IMR-90 (cell line): ENCODE measurements at regions not wholly inside any gene's neighbourhood (a gene's known extent, or its start where the extent isn't known, plus 50 kb on each side); places are given as distances from the start of the nearest gene placed in this dataset.

ENCODE experiments used
- ATAC-seq: fragments of 200-7000 bp; cut with Tn5 transposase; 2 replicates; pipeline ENCODE4 v1.9.1; 2020; ENCODE audit warnings: low read depth, mild to moderate bottlenecking, moderate library complexity
- BruUV-seq: library from RNA; stranded (reverse); fragments of 400-500 nt; replicated peaks from 2 replicates; lab custom pipeline; 2021; lab: Mats Ljungman, UMichigan
- CTCF ChIA-PET: fragments of 300-600 bp; formaldehyde crosslinking; extraction: SDS; loops from one replicate; lab custom pipeline; 2021; ENCODE audit warnings: antibody characterized with exemption; lab: Yijun Ruan, JAX
- POLR2A ChIA-PET: fragments of 300-600 bp; sonication (Branson Sonifier 250); formaldehyde crosslinking; loops from one replicate; lab custom pipeline; 2022; ENCODE audit warnings: antibody characterized with exemption; ENCODE audit not compliant: unreplicated experiment; lab: Charles Lee
- DNase-seq: peaks from one replicate; pipeline ENCODE4 v3.0.0; 2013
- H2AFZ ChIP-seq: replicated peaks from 2 replicates; pipeline ENCODE3; 2013; ENCODE audit warnings: low read length, mild to moderate bottlenecking; ENCODE audit not compliant: poor library complexity
- H2AK5ac ChIP-seq: 2 replicates; pipeline ENCODE4 v1.6.1; 2013; ENCODE audit warnings: low read depth, low read length, inconsistent platforms
- H2AK9ac ChIP-seq: replicated peaks from 2 replicates; pipeline ENCODE3; 2013; ENCODE audit warnings: mild to moderate bottlenecking, low read depth, low read length, moderate library complexity; ENCODE audit not compliant: poor library complexity
- H2BK120ac ChIP-seq: 2 replicates; pipeline ENCODE4 v1.6.1; 2013; ENCODE audit warnings: low read depth, low read length, inconsistent platforms
- H2BK15ac ChIP-seq: 3 replicates; pipeline ENCODE4 v1.6.1; 2013; ENCODE audit warnings: low read depth, low read length, inconsistent platforms
- H2BK20ac ChIP-seq: 2 replicates; pipeline ENCODE4 v1.6.1; 2013; ENCODE audit warnings: low read depth, mild to moderate bottlenecking, inconsistent platforms, low read length, moderate library complexity
- H2BK5ac ChIP-seq: 2 replicates; pipeline ENCODE4 v1.6.1; 2013; ENCODE audit warnings: mild to moderate bottlenecking, low read depth, low read length, inconsistent platforms; ENCODE audit not compliant: poor library complexity, severe bottlenecking
- H3K14ac ChIP-seq: replicated peaks from 2 replicates; pipeline ENCODE4 v1.6.1; 2013; ENCODE audit warnings: low read depth, low read length, inconsistent platforms
- H3K18ac ChIP-seq: 2 replicates; pipeline ENCODE4 v1.6.1; 2013; ENCODE audit warnings: low read depth, low read length, control low read depth
- H3K23ac ChIP-seq: 2 replicates; pipeline ENCODE4 v1.6.1; 2013; ENCODE audit warnings: low read depth, low read length, inconsistent platforms
- H3K27ac ChIP-seq: 2 replicates; pipeline ENCODE4 v1.5.1; 2013; ENCODE audit warnings: mild to moderate bottlenecking, control low read depth, low read length; ENCODE audit not compliant: insufficient read depth
- H3K27me3 ChIP-seq: 2 replicates; pipeline ENCODE4 v1.6.1; 2013; ENCODE audit warnings: low read length; ENCODE audit not compliant: control insufficient read depth, insufficient read depth
- H3K36me3 ChIP-seq: 2 replicates; pipeline ENCODE4 v1.6.1; 2013; ENCODE audit warnings: low read length, mixed read lengths; ENCODE audit not compliant: control insufficient read depth, insufficient read depth
- H3K4ac ChIP-seq: 2 replicates; pipeline ENCODE4 v1.6.1; 2013; ENCODE audit warnings: low read depth, low read length, inconsistent platforms
- H3K4me1 ChIP-seq: 2 replicates; pipeline ENCODE4 v1.6.1; 2013; ENCODE audit warnings: low read length, mixed read lengths; ENCODE audit not compliant: control insufficient read depth, insufficient read depth
- H3K4me2 ChIP-seq: 2 replicates; pipeline ENCODE4 v1.6.1; 2013; ENCODE audit warnings: low read depth, mild to moderate bottlenecking, control low read depth, low read length, moderate library complexity
- H3K4me3 ChIP-seq: 2 replicates; pipeline ENCODE4 v1.5.1; 2013; ENCODE audit warnings: low read depth, mild to moderate bottlenecking, control low read depth, low read length, moderate library complexity; ENCODE audit not compliant: insufficient read depth
- H3K56ac ChIP-seq: 2 replicates; pipeline ENCODE4 v1.6.1; 2013; ENCODE audit warnings: low read length, inconsistent platforms; ENCODE audit not compliant: insufficient read depth; ENCODE audit errors: extremely low read depth
- H3K79me1 ChIP-seq, 2 experiments: 2 replicates each; pipeline ENCODE4 v1.6.1; 2013; ENCODE audit warnings: low read length in 2 of 2, inconsistent platforms in 1 of 2, low read depth in 1 of 2
- H3K9ac ChIP-seq: 2 replicates; pipeline ENCODE4 v1.6.1; 2013; ENCODE audit warnings: low read depth, low read length, control low read depth
- H3K9me1 ChIP-seq: 2 replicates; pipeline ENCODE4 v1.6.1; 2013; ENCODE audit warnings: low read length, inconsistent platforms; ENCODE audit not compliant: insufficient read depth
- H3K9me3 ChIP-seq: 2 replicates; pipeline ENCODE4 v1.6.1; 2013; ENCODE audit warnings: low read length; ENCODE audit not compliant: control insufficient read depth, insufficient read depth
- H4K20me1 ChIP-seq: 2 replicates; pipeline ENCODE4 v1.6.1; 2013; ENCODE audit warnings: low read length, inconsistent platforms; ENCODE audit not compliant: insufficient read depth
- H4K5ac ChIP-seq: 2 replicates; pipeline ENCODE4 v1.6.1; 2013; ENCODE audit warnings: mild to moderate bottlenecking, low read depth, low read length, control low read depth
- H4K8ac ChIP-seq, 2 experiments: 2 replicates each; pipeline ENCODE4 v1.6.1; 2013; ENCODE audit warnings: low read depth in 2 of 2, low read length in 2 of 2, control low read depth in 1 of 2, inconsistent platforms in 1 of 2
- H4K91ac ChIP-seq: 2 replicates; pipeline ENCODE4 v1.6.1; 2013; ENCODE audit warnings: low read depth, low read length, inconsistent platforms; ENCODE audit not compliant: insufficient read depth
- CEBPB ChIP-seq: IDR thresholded peaks from 2 replicates; pipeline ENCODE4 v1.6.1; 2012; ENCODE audit warnings: low read depth, low read length, improper control_type of control experiment
- CHD1 ChIP-seq: IDR thresholded peaks from 2 replicates; pipeline ENCODE4 v1.6.1; 2012; ENCODE audit warnings: low read depth, low read length, improper control_type of control experiment
- MAFK ChIP-seq: IDR thresholded peaks from 2 replicates; pipeline ENCODE4 v1.6.1; 2012; ENCODE audit warnings: low read depth, low read length, improper control_type of control experiment
- NFE2L2 ChIP-seq: fragments of 150-350 bp; IDR thresholded peaks from 2 replicates; pipeline ENCODE4 v1.6.1; 2016; ENCODE audit warnings: low read depth, mild to moderate bottlenecking, low read length
- POLR2A ChIP-seq: IDR thresholded peaks from 2 replicates; pipeline ENCODE4 v1.6.1; 2012; ENCODE audit warnings: mild to moderate bottlenecking, low read depth, low read length
- RAD21 ChIP-seq: IDR thresholded peaks from 2 replicates; pipeline ENCODE4 v1.6.1; 2012; ENCODE audit warnings: low read length, improper control_type of control experiment
- RCOR1 ChIP-seq: IDR thresholded peaks from 2 replicates; pipeline ENCODE4 v1.6.1; 2012; ENCODE audit warnings: mild to moderate bottlenecking, low read length, improper control_type of control experiment; ENCODE audit not compliant: insufficient replicate concordance
- SMC3 ChIP-seq: fragments of 150-350 bp; IDR thresholded peaks from 2 replicates; pipeline ENCODE4 v1.6.1; 2016; ENCODE audit warnings: low read depth, mild to moderate bottlenecking, antibody characterized with exemption, low read length, moderate library complexity
- WGBS, 2 experiments: methylation state at CpG; one replicate each; pipeline versions ENCODE4 v1.1.5 to v1.1.7; 2013; ENCODE audit warnings: missing lambda C conversion rate in 2 of 2; ENCODE audit not compliant: insufficient read length in 1 of 2; ENCODE audit errors: extremely low coverage in 2 of 2; 5-methylcytosine and 5-hydroxymethylcytosine counted together
- dilution Hi-C: fragments of 300-500 bp; cut with HindIII; formaldehyde crosslinking; loops from one replicate; pipeline ENCODE4 v1.14.3; 2018; ENCODE audit warnings: low sequenced_read_pairs; ENCODE audit not compliant: unreplicated experiment
- in situ Hi-C: fragments of 300-500 bp; cut with MboI; formaldehyde crosslinking; loops from 3 replicates; pipeline ENCODE4 v1.14.3; 2019; ENCODE audit warnings: low sequenced_read_pairs, inconsistent platforms, mixed read lengths
- intact Hi-C: fragments of 100-400 bp; cut with micrococcal nuclease; formaldehyde crosslinking; loops from 2 replicates; pipeline ENCODE4 v1.10.0; 2022

- no peak overlapping the region for H2AK5ac ChIP-seq
- H3K9ac ChIP-seq, result no peak overlapping the region
- H3K4ac ChIP-seq, result no peak overlapping the region
- no peak overlapping the region for H4K91ac ChIP-seq
- H3K9me1 ChIP-seq, result no peaks in the 10 kb centered on the region
- no peak overlapping the region for H2BK15ac ChIP-seq
- H4K20me1 ChIP-seq, result no peaks in the 10 kb centered on the region
- ATAC-seq, result no peak
- dilution Hi-C loops, result no loop called here
- CTCF ChIA-PET, result no interaction called here
- H2AK9ac ChIP-seq, result no peak overlapping the region
- no peaks in the 10 kb centered on the region for H3K9me3 ChIP-seq
- H3K14ac ChIP-seq, result no peak overlapping the region
- no peak for DNase-seq
- no peaks in the 10 kb centered on the region for H3K27me3 ChIP-seq
- H2BK5ac ChIP-seq, result no peak overlapping the region
- H4K8ac ChIP-seq, result no peak overlapping the region
- POLR2A ChIA-PET, result no interaction called here
- no peak overlapping the region for H3K18ac ChIP-seq
- TF ChIP-seq CEBPB, result no peak
- TF ChIP-seq SMC3, result no peak
- TF ChIP-seq MAFK, result peak; percentile 87
- TF ChIP-seq POLR2A, result no peak
- no peak for TF ChIP-seq RAD21
- no peak for TF ChIP-seq CHD1
- no peak for TF ChIP-seq NFE2L2
- no peak for TF ChIP-seq RCOR1
- H3K79me1 ChIP-seq, result no peaks in the 10 kb centered on the region
- no peaks in the 10 kb centered on the region for H3K4me1 ChIP-seq
- WGBS, 2 experiments, result no CpG with 5 or more reads among the region's 2 CpGs
- no peak overlapping the region for H2AFZ ChIP-seq
- no TSS peak for BruUV-seq
- no peak overlapping the region for H2BK120ac ChIP-seq
- H2BK20ac ChIP-seq, result no peak overlapping the region
- intact Hi-C loops, result no loop called here
- H3K36me3 ChIP-seq, result no peaks in the 10 kb centered on the region
- H3K27ac ChIP-seq, result no peak overlapping the region
- in situ Hi-C loops, result no loop called here
- no peak overlapping the region for H3K56ac ChIP-seq
- H3K23ac ChIP-seq, result no peak overlapping the region
- no peak overlapping the region for H4K5ac ChIP-seq
- no peak overlapping the region for H3K4me2 ChIP-seq
- H3K4me3 ChIP-seq, result no peak overlapping the region
These were observed 154.2 kb upstream of the MYO16 start for GRCh38 chr13:108475181-108475580.
